ENCODE measurements at regions not wholly inside any gene's neighbourhood (a gene's known extent, or its start where the extent isn't known, plus 50 kb on each side); places are given as distances from the start of the nearest gene placed in this dataset.

GRCh38 chr6:829656-830055 lies 136.7 kb upstream of the EXOC2 start:
- no peak overlapping the region for H3K9ac ChIP-seq (ENCODE audit: insufficient read depth, low read length)
- H3K4me1 ChIP-seq (ENCODE audit: control insufficient read depth, extremely low read depth, insufficient read depth, low read length): no peaks in the 10 kb centered on the region
- H3K79me2 ChIP-seq (ENCODE audit: control insufficient read depth, insufficient read depth, low read length): no peaks in the 10 kb centered on the region
- H2AFZ ChIP-seq (ENCODE audit: low read length): no peak overlapping the region
- TF ChIP-seq CTCF (conservative IDR thresholded peaks at IDR 0.05 in 1 of 2, IDR thresholded peaks at IDR 0.05 in 1 of 2; ENCODE audit: low read depth in 1 of 2, low read length in 2 of 2) (no peak), EZH2 (IDR thresholded peaks at IDR 0.05; ENCODE audit: low read length, missing control alignments) (no peak)
- no peak for DNase-seq (ENCODE audit: low read depth in 2 of 2)
- no peaks in the 10 kb centered on the region for H3K27me3 ChIP-seq (ENCODE audit: control insufficient read depth, insufficient read depth, low read length)
- H3K27ac ChIP-seq (ENCODE audit: insufficient read depth, low read length): no peak overlapping the region
- no peaks in the 10 kb centered on the region for H4K20me1 ChIP-seq (ENCODE audit: control insufficient read depth, extremely low read depth, insufficient read depth, low read length)
- H3K4me2 ChIP-seq (ENCODE audit: extremely low read depth, insufficient read depth, low read length): no peak overlapping the region
- no peaks in the 10 kb centered on the region for H3K36me3 ChIP-seq (ENCODE audit: control insufficient read depth, insufficient read depth, low read length)
- no peak overlapping the region for H3K4me3 ChIP-seq (replicated peaks in 1 of 4; ENCODE audit: control extremely low read depth in 1 of 4, insufficient read depth in 1 of 4, low read depth in 3 of 4, low read length in 4 of 4)
- no peaks in the 10 kb centered on the region for H3K9me3 ChIP-seq (ENCODE audit: control insufficient read depth, insufficient read depth, low read depth, low read length)

- Histone ChIP-seq H3K9ac (ENCODE audit: insufficient read depth, low read length) (no peak overlapping the region), H3K4me2 (ENCODE audit: extremely low read depth, insufficient read depth, low read length) (no peak overlapping the region), H3K4me1 (ENCODE audit: control insufficient read depth, extremely low read depth, insufficient read depth, low read length) (no peaks in the 10 kb centered on the region), H3K27ac (ENCODE audit: insufficient read depth, low read length) (no peak overlapping the region), H2AFZ (ENCODE audit: low read length) (no peak overlapping the region), H3K4me3 (replicated peaks in 1 of 4; ENCODE audit: control extremely low read depth in 1 of 4, insufficient read depth in 1 of 4, low read depth in 3 of 4, low read length in 4 of 4) (no peak overlapping the region), H4K20me1 (ENCODE audit: control insufficient read depth, extremely low read depth, insufficient read depth, low read length) (no peaks in the 10 kb centered on the region), H3K36me3 (ENCODE audit: control insufficient read depth, insufficient read depth, low read length) (no peaks in the 10 kb centered on the region), H3K9me3 (ENCODE audit: control insufficient read depth, insufficient read depth, low read depth, low read length) (no peaks in the 10 kb centered on the region), H3K27me3 (ENCODE audit: control insufficient read depth, insufficient read depth, low read length) (no peaks in the 10 kb centered on the region), H3K79me2 (ENCODE audit: control insufficient read depth, insufficient read depth, low read length) (no peaks in the 10 kb centered on the region)
- DNase-seq (ENCODE audit: low read depth in 2 of 2): no peak
- no peak for TF ChIP-seq CTCF (conservative IDR thresholded peaks at IDR 0.05 in 1 of 2, IDR thresholded peaks at IDR 0.05 in 1 of 2; ENCODE audit: low read depth in 1 of 2, low read length in 2 of 2)
- TF ChIP-seq EZH2 (IDR thresholded peaks at IDR 0.05; ENCODE audit: low read length, missing control alignments): no peak
Observed at GRCh38 chr6:827431-827830, 134.5 kb upstream of the EXOC2 start.

GRCh38 chr6:819122-819521 lies 126.2 kb upstream of the EXOC2 start:
- DNase-seq (ENCODE audit: low read depth in 2 of 2): no peak
- Histone ChIP-seq H2AFZ (ENCODE audit: low read length) (no peak overlapping the region), H3K27ac (ENCODE audit: insufficient read depth, low read length) (no peak overlapping the region), H3K4me2 (ENCODE audit: extremely low read depth, insufficient read depth, low read length) (no peak overlapping the region), H3K79me2 (ENCODE audit: control insufficient read depth, insufficient read depth, low read length) (no peaks in the 10 kb centered on the region), H3K4me3 (replicated peaks in 1 of 4; ENCODE audit: control extremely low read depth in 1 of 4, insufficient read depth in 1 of 4, low read depth in 3 of 4, low read length in 4 of 4) (no peak overlapping the region), H4K20me1 (ENCODE audit: control insufficient read depth, extremely low read depth, insufficient read depth, low read length) (no peaks in the 10 kb centered on the region), H3K9me3 (ENCODE audit: control insufficient read depth, insufficient read depth, low read depth, low read length) (no peaks in the 10 kb centered on the region), H3K4me1 (ENCODE audit: control insufficient read depth, extremely low read depth, insufficient read depth, low read length) (no peaks in the 10 kb centered on the region), H3K36me3 (ENCODE audit: control insufficient read depth, insufficient read depth, low read length) (no peaks in the 10 kb centered on the region), H3K9ac (ENCODE audit: insufficient read depth, low read length) (no peak overlapping the region), H3K27me3 (ENCODE audit: control insufficient read depth, insufficient read depth, low read length) (no peaks in the 10 kb centered on the region)
- no peak for TF ChIP-seq CTCF (conservative IDR thresholded peaks at IDR 0.05 in 1 of 2, IDR thresholded peaks at IDR 0.05 in 1 of 2; ENCODE audit: low read depth in 1 of 2, low read length in 2 of 2)
- TF ChIP-seq EZH2 (IDR thresholded peaks at IDR 0.05; ENCODE audit: low read length, missing control alignments): no peak
